Nephron progenitor cell (in vitro differentiated cells): ENCODE measurements at regions not wholly inside any gene's neighbourhood (a gene's known extent, or its start where the extent isn't known, plus 50 kb on each side); places are given as distances from the start of the nearest gene placed in this dataset.

Experiments
- DNase-seq: peaks from one replicate; pipeline ENCODE4 v3.0.0; 2021
- H3K27ac Mint-ChIP-seq: 2 replicates; pipeline ENCODE4 v1.8.0; 2021; ENCODE audit warnings: mild to moderate bottlenecking, moderate library complexity, mixed read lengths
- H3K27me3 Mint-ChIP-seq: 2 replicates; pipeline ENCODE4 v1.8.0; 2021; ENCODE audit warnings: mild to moderate bottlenecking, low read depth, mixed read lengths; ENCODE audit not compliant: poor library complexity
- H3K36me3 Mint-ChIP-seq: 2 replicates; pipeline ENCODE4 v1.8.0; 2021; ENCODE audit warnings: low read depth, mixed read lengths
- H3K4me1 Mint-ChIP-seq: 2 replicates; pipeline ENCODE4 v1.8.0; 2021; ENCODE audit warnings: mixed read lengths
- H3K4me3 Mint-ChIP-seq: 2 replicates; pipeline ENCODE4 v1.8.0; 2021; ENCODE audit warnings: mild to moderate bottlenecking, moderate library complexity, mixed read lengths
- H3K9me3 Mint-ChIP-seq: 2 replicates; pipeline ENCODE4 v1.8.0; 2021; ENCODE audit warnings: mild to moderate bottlenecking, moderate library complexity, mixed read lengths
- CTCF ChIP-seq: fragments of 200-600 bp; sonication (generic); IDR thresholded peaks from 2 replicates; pipeline ENCODE4 v1.5.0; 2021; ENCODE audit warnings: antibody characterized with exemption

DNA sequence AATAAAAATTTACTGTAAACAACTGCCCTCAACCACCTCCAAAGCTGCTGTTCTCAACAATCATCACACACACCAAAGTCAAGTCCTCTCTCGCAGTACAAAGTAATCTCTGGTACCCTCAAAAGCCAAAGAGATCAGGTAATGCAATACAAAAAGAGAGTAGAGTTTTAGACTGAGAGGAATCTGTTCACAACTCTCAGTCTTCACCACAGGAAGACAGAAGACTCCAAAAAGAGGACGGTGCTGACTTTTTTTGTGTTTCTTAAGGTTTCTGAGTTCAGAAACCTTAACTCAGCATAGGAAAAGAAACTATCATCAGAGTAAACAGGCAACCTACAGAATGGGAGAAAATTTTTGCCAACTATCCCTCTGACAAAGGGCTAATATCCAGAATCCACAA is 1072.3 kb upstream of the DIAPH2 start:
- Mint-ChIP-seq H3K27ac (no peak overlapping the region), H3K27me3 (peaks cover 4% of the 10 kb centered on the region), H3K36me3 (no peaks in the 10 kb centered on the region), H3K4me3 (no peak overlapping the region), H3K4me1 (no peaks in the 10 kb centered on the region), H3K9me3 (peaks cover 8% of the 10 kb centered on the region)
- TF ChIP-seq CTCF, result no peak
- DNase-seq, result no peak

DNA sequence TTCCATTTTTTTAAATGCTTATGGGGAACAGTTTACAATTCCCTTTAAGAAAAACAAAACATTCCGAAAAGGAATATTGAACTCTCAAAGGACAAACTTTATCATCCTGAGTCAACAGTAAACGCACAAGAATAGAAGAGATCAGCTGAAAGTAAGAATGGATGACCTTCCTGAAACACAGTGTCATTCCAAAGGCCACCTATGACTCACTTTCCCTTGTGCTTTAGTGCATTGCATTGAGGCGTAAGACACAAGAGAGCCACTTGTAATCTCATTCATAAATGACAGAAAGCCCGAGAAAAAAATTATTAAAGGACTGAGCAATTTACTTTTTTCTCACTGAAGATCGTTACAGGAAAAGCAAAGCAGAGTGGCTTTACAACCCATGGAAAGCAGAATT is 1062.4 kb upstream of the DIAPH2 start:
- no peaks in the 10 kb centered on the region for H3K4me1 Mint-ChIP-seq
- no peak overlapping the region for H3K4me3 Mint-ChIP-seq
- no peak for TF ChIP-seq CTCF
- H3K27ac Mint-ChIP-seq, result no peak overlapping the region
- DNase-seq, result no peak
- no peaks in the 10 kb centered on the region for H3K36me3 Mint-ChIP-seq
- H3K9me3 Mint-ChIP-seq, result peaks cover 11% of the 10 kb centered on the region
- no peaks in the 10 kb centered on the region for H3K27me3 Mint-ChIP-seq

DNA sequence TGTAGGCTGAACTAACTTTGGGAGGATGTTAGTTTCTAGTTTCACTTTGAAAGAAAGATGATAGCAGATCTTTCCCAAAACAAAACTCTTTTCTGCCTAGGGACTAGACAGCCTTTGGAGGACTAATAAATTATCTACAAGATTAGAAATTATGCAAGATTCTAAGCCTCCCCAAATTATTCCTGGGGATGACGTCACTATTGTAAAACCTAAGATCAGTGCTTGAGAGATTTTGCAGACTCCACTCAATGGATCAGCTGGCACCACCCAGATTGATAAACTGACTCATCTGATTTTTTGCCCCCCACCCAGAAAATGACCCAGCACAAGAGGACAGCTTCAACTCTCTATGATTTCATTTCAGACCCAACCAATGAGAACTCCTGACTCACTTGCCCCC is 1057.9 kb upstream of the DIAPH2 start:
- H3K27me3 Mint-ChIP-seq, result no peaks in the 10 kb centered on the region
- TF ChIP-seq CTCF, result no peak
- DNase-seq, result no peak
- H3K36me3 Mint-ChIP-seq, result no peaks in the 10 kb centered on the region
- no peaks in the 10 kb centered on the region for H3K4me1 Mint-ChIP-seq
- peaks cover 33% of the 10 kb centered on the region for H3K9me3 Mint-ChIP-seq
- no peak overlapping the region for H3K4me3 Mint-ChIP-seq
- peak overlapping the region; percentile 19 for H3K27ac Mint-ChIP-seq

- Mint-ChIP-seq H3K27ac (no peak overlapping the region), H3K36me3 (no peaks in the 10 kb centered on the region), H3K4me3 (no peak overlapping the region), H3K27me3 (peaks cover 3% of the 10 kb centered on the region), H3K4me1 (no peaks in the 10 kb centered on the region), H3K9me3 (peaks cover 40% of the 10 kb centered on the region)
- no peak for DNase-seq
- no peak for TF ChIP-seq CTCF
Measured at GRCh38 chrX:95628796-95629195, 1055.8 kb upstream of the DIAPH2 start.

- Mint-ChIP-seq H3K4me3 (no peak overlapping the region), H3K36me3 (no peaks in the 10 kb centered on the region), H3K9me3 (peaks cover 40% of the 10 kb centered on the region), H3K27me3 (peaks cover 3% of the 10 kb centered on the region), H3K27ac (no peak overlapping the region), H3K4me1 (no peaks in the 10 kb centered on the region)
- no peak for TF ChIP-seq CTCF
- no peak for DNase-seq
Measured at GRCh38 chrX:95629737-95630136, 1054.9 kb upstream of the DIAPH2 start.

DNA sequence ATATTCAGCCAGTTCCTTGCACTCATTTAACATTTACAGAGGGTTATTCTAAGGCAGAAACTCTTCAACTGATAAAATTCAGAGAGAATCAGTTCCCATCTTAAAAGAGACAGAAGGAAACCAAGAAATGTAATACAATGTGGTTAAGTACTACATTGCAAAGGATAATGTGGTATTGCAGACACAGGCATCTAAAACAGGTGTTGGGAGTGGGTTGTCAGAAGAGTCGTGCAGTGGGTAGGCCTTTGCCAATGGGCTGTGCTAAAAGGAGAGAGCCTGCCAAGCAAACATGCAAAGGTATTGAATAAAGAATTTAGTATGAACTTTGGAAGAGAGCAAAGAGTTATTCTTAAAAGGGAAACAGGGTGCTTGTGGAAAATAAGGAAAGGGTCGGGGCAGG is 1044.4 kb upstream of the DIAPH2 start:
- Mint-ChIP-seq H3K4me3 (no peak overlapping the region), H3K36me3 (no peaks in the 10 kb centered on the region), H3K4me1 (peaks cover 6% of the 10 kb centered on the region), H3K27me3 (no peaks in the 10 kb centered on the region), H3K27ac (no peak overlapping the region), H3K9me3 (peaks cover 15% of the 10 kb centered on the region)
- DNase-seq, result no peak
- no peak for TF ChIP-seq CTCF
